ENCODE measurements at regions not wholly inside any gene's neighbourhood (a gene's known extent, or its start where the extent isn't known, plus 50 kb on each side); places are given as distances from the start of the nearest gene placed in this dataset.
A peak's percentile ranks its signal among the peaks of the same experiment; 100 is the strongest.

GRCh38 chr6:137707590-137708360 lies 159.3 kb upstream of the TNFAIP3 start:
- Histone ChIP-seq H3K79me1 (ENCODE audit: low read depth in 1 of 2, low read length in 2 of 2) (no peaks in the 10 kb centered on the region), H3K9me3 (ENCODE audit: control insufficient read depth, insufficient read depth, low read length) (no peaks in the 10 kb centered on the region), H4K91ac (ENCODE audit: insufficient read depth, low read depth, low read length) (0 out of 2 replicates have a peak overlapping the region, but pooled peaks have one; percentile 15), H3K9ac (ENCODE audit: low read depth, low read length) (peak overlapping the region; percentile 30; the same call in 1 of the 2 replicates), H2BK5ac (ENCODE audit: low read depth, low read length, poor library complexity, severe bottlenecking) (no peak overlapping the region), H3K27ac (ENCODE audit: insufficient read depth, low read length) (no peak overlapping the region), H2BK15ac (ENCODE audit: low read depth, low read length) (peak overlapping the region; percentile 31; the same call in 1 of the 3 replicates), H2BK120ac (ENCODE audit: low read depth, low read length) (peak overlapping the region; percentile 28; the same call in 1 of the 2 replicates), H3K56ac (ENCODE audit: extremely low read depth, insufficient read depth, low read length) (peak overlapping the region; percentile 5; the same call in 1 of the 2 replicates), H2BK20ac (ENCODE audit: low read depth, low read length) (no peak overlapping the region), H3K4me2 (ENCODE audit: low read depth, low read length) (peak overlapping the region; percentile 82), H4K20me1 (ENCODE audit: insufficient read depth, low read length) (no peaks in the 10 kb centered on the region), H4K5ac (ENCODE audit: low read depth, low read length) (no peak overlapping the region), H3K18ac (ENCODE audit: low read depth, low read length) (peak overlapping the region; percentile 57; the same call in 1 of the 2 replicates), H2AK9ac (replicated peaks; ENCODE audit: low read depth, low read length, poor library complexity) (no peak overlapping the region), H3K4me1 (ENCODE audit: control insufficient read depth, insufficient read depth, low read length) (no peaks in the 10 kb centered on the region; the same call in 1 of the 2 replicates), H3K4ac (ENCODE audit: low read depth, low read length) (peak overlapping the region; percentile 35; the same call in 1 of the 2 replicates), H3K4me3 (ENCODE audit: insufficient read depth, low read depth, low read length) (no peak overlapping the region; the same call in 1 of the 2 replicates), H2AK5ac (ENCODE audit: low read depth, low read length) (0 out of 2 replicates have a peak overlapping the region, but pooled peaks have one; percentile 44), H3K9me1 (ENCODE audit: insufficient read depth, low read length) (no peaks in the 10 kb centered on the region), H2AFZ (replicated peaks; ENCODE audit: low read length, poor library complexity) (peak overlapping the region; percentile 69), H3K27me3 (ENCODE audit: control insufficient read depth, insufficient read depth, low read length) (no peaks in the 10 kb centered on the region), H3K14ac (replicated peaks; ENCODE audit: low read depth, low read length) (no peak overlapping the region), H3K23ac (ENCODE audit: low read depth, low read length) (0 out of 2 replicates have a peak overlapping the region, but pooled peaks have one; percentile 7), H3K36me3 (ENCODE audit: control insufficient read depth, insufficient read depth, low read length) (no peaks in the 10 kb centered on the region), H4K8ac (ENCODE audit: low read depth in 2 of 2, low read length in 2 of 2) (no peak overlapping the region)
- DNase-seq (peak; percentile 86), ATAC-seq (ENCODE audit: low read depth) (peak; percentile 78)
- no TSS peak for BruUV-seq (replicated peaks)
- POLR2A ChIA-PET (ENCODE audit: unreplicated experiment): interaction anchor here (0.6 kb wide), 1 partner anchor 397 kb away, joined by 3 read pairs; no protein-coding TSS in a partner anchor
- intact Hi-C loops (cut with micrococcal nuclease): loop anchor here (1.0 kb wide), 2 partner anchors 160 to 297 kb away; partner anchors contain the start of gene TNFAIP3
- CTCF ChIA-PET: interaction anchor here (0.6 to 1.4 kb wide), 10 partner anchors 10 to 237 kb away, joined by 3 to 11 read pairs (median 4); partner anchors contain the start of gene TNFAIP3
- dilution Hi-C loops (cut with HindIII; ENCODE audit: low sequenced_read_pairs, unreplicated experiment): no loop called here
- WGBS, 2 experiments (ENCODE audit: extremely low coverage in 2 of 2, insufficient read length in 1 of 2): no CpG with 5 or more reads among the region's 13 CpGs
- in situ Hi-C loops (cut with MboI; ENCODE audit: low sequenced_read_pairs): loop anchor here (5.0 kb wide), 1 partner anchor 160 kb away; the partner anchor contains the start of gene TNFAIP3
- TF ChIP-seq USF2 (IDR thresholded peaks at IDR 0.05; ENCODE audit: low read depth, low read length) (no peak), MAZ (IDR thresholded peaks at IDR 0.05; ENCODE audit: borderline replicate concordance, low read depth, low read length) (no peak), FOS (IDR thresholded peaks at IDR 0.05; ENCODE audit: low read depth, low read length) (no peak), MAFK (IDR thresholded peaks at IDR 0.05; ENCODE audit: low read depth, low read length) (no peak), POLR2A (IDR thresholded peaks at IDR 0.05; ENCODE audit: low read depth, low read length) (no peak), RAD21 (IDR thresholded peaks at IDR 0.05; ENCODE audit: low read length) (peak; percentile 89), RFX5 (IDR thresholded peaks at IDR 0.05; ENCODE audit: low read depth, low read length) (no peak), ELK1 (IDR thresholded peaks at IDR 0.05; ENCODE audit: borderline replicate concordance, low read depth, low read length) (no peak), CEBPB (IDR thresholded peaks at IDR 0.05; ENCODE audit: low read depth, low read length) (peak; percentile 9; the same call in 1 of the 2 replicates), SMC3 (IDR thresholded peaks at IDR 0.05; ENCODE audit: low read depth, low read length) (peak; percentile 85), CHD1 (IDR thresholded peaks at IDR 0.05; ENCODE audit: low read depth, low read length) (no peak; the same call in 1 of the 2 replicates), CTCF (conservative IDR thresholded peaks at IDR 0.05; ENCODE audit: low read depth, low read length) (peak; percentile 89), BHLHE40 (IDR thresholded peaks at IDR 0.05; ENCODE audit: low read depth, low read length) (no peak)
